ENCODE measurements at regions not wholly inside any gene's neighbourhood (a gene's known extent, or its start where the extent isn't known, plus 50 kb on each side); places are given as distances from the start of the nearest gene placed in this dataset.

GRCh38 chr2:111667001-111667400 lies 217.0 kb downstream of the ANAPC1 start:
- H3K4me3 ChIP-seq (ENCODE audit: control insufficient read depth, low read depth, low read length) = no peak overlapping the region
- DNase-seq (ENCODE audit: low read depth) = no peak
- no peak for TF ChIP-seq CTCF (conservative IDR thresholded peaks at IDR 0.05; ENCODE audit: control insufficient read depth, insufficient read depth, low read depth, low read length)

- DNase-seq (ENCODE audit: low read depth) = peak; percentile 78
- no peak overlapping the region for H3K4me3 ChIP-seq (ENCODE audit: control insufficient read depth, low read depth, low read length)
- TF ChIP-seq CTCF (conservative IDR thresholded peaks at IDR 0.05; ENCODE audit: control insufficient read depth, insufficient read depth, low read depth, low read length) = peak; percentile 57
Observed at GRCh38 chr2:111667542-111668273, 216.3 kb downstream of the ANAPC1 start.

GRCh38 chr2:111668274-111668616 lies 215.7 kb downstream of the ANAPC1 start:
- TF ChIP-seq CTCF (conservative IDR thresholded peaks at IDR 0.05; ENCODE audit: control insufficient read depth, insufficient read depth, low read depth, low read length) = no peak

GRCh38 chr2:111668741-111669140 lies 215.3 kb downstream of the ANAPC1 start:
- no peak overlapping the region for H3K4me3 ChIP-seq (ENCODE audit: control insufficient read depth, low read depth, low read length)
- DNase-seq (ENCODE audit: low read depth) = no peak
- no peak for TF ChIP-seq CTCF (conservative IDR thresholded peaks at IDR 0.05; ENCODE audit: control insufficient read depth, insufficient read depth, low read depth, low read length)

More at GRCh38 chr2:111668274-111668616, 215.7 kb downstream of the ANAPC1 start:
- H3K4me3 ChIP-seq (ENCODE audit: control insufficient read depth, low read depth, low read length) = no peak overlapping the region
- no peak for DNase-seq (ENCODE audit: low read depth)

- TF ChIP-seq CTCF (conservative IDR thresholded peaks at IDR 0.05; ENCODE audit: control insufficient read depth, insufficient read depth, low read depth, low read length) = peak; percentile 9
- H3K4me3 ChIP-seq (ENCODE audit: control insufficient read depth, low read depth, low read length) = no peak overlapping the region
- DNase-seq (ENCODE audit: low read depth) = peak; percentile 29
Observed at GRCh38 chr2:111669928-111670695, 213.9 kb downstream of the ANAPC1 start.

- DNase-seq (ENCODE audit: low read depth) = no peak
- no peak for TF ChIP-seq CTCF (conservative IDR thresholded peaks at IDR 0.05; ENCODE audit: control insufficient read depth, insufficient read depth, low read depth, low read length)
- no peak overlapping the region for H3K4me3 ChIP-seq (ENCODE audit: control insufficient read depth, low read depth, low read length)
Observed at GRCh38 chr2:111670776-111671175, 213.2 kb downstream of the ANAPC1 start.

Data from fibroblast of mammary gland (primary cell).